Neural cell (in vitro differentiated cells): ENCODE measurements at regions not wholly inside any gene's neighbourhood (a gene's known extent, or its start where the extent isn't known, plus 50 kb on each side); places are given as distances from the start of the nearest gene placed in this dataset.

Source experiments
- H2AFZ ChIP-seq: fragments of 200-600, 300-800 bp; sonication (generic), shearing (Covaris generic); 2 replicates; pipeline ENCODE4 v1.6.0; 2014; ENCODE audit warnings: low read depth, mild to moderate bottlenecking, antibody characterized with exemption, low read length, moderate library complexity
- H3F3A ChIP-seq: fragments of 200-600 bp; shearing (Covaris generic); 2 replicates; pipeline ENCODE4 v1.6.1; 2016; ENCODE audit warnings: mild to moderate bottlenecking, moderate library complexity, mixed read lengths, antibody characterized with exemption, low read length; ENCODE audit not compliant: insufficient read depth, poor library complexity, severe bottlenecking
- H3K27ac ChIP-seq: fragments of 200-600, 300-800 bp; sonication (generic), shearing (Covaris generic); 2 replicates; pipeline ENCODE4 v1.5.1; 2014; ENCODE audit warnings: mild to moderate bottlenecking, low read length, moderate library complexity
- H3K27me3 ChIP-seq: fragments of 300-800, 200-600 bp; sonication (generic), shearing (Covaris generic); 2 replicates; pipeline ENCODE4 v1.6.0; 2014; ENCODE audit warnings: mild to moderate bottlenecking, low read depth, low read length, moderate library complexity; ENCODE audit not compliant: insufficient read depth
- H3K36me3 ChIP-seq: fragments of 300-800, 200-600 bp; sonication (generic), shearing (Covaris generic); 2 replicates; pipeline ENCODE4 v1.5.1; 2014; ENCODE audit warnings: mild to moderate bottlenecking, antibody characterized with exemption, low read length, moderate library complexity; ENCODE audit not compliant: insufficient read depth
- H3K4me2 ChIP-seq: fragments of 300-800, 200-600 bp; sonication (generic), shearing (Covaris generic); 2 replicates; pipeline ENCODE4 v1.6.0; 2014; ENCODE audit warnings: mild to moderate bottlenecking, low read length
- H3K4me3 ChIP-seq: fragments of 300-800, 200-600 bp; sonication (generic), shearing (Covaris generic); 2 replicates; pipeline ENCODE4 v1.5.1; 2014; ENCODE audit warnings: mild to moderate bottlenecking, low read length, moderate library complexity
- H3K79me2 ChIP-seq: fragments of 200-600 bp; shearing (Covaris generic); replicated peaks from 2 replicates; pipeline ENCODE4 v1.6.0; 2014; ENCODE audit warnings: mild to moderate bottlenecking, low read length, moderate library complexity; ENCODE audit not compliant: insufficient read depth
- H3K9ac ChIP-seq: fragments of 300-800, 200-600 bp; sonication (generic), shearing (Covaris generic); 2 replicates; pipeline ENCODE4 v1.6.1; 2016; ENCODE audit warnings: mild to moderate bottlenecking, low read length, mixed read lengths
- H3K9me2 ChIP-seq: fragments of 200-600 bp; shearing (Covaris generic); 2 replicates; pipeline ENCODE4 v1.6.1; 2016; ENCODE audit warnings: mild to moderate bottlenecking, low read length, mixed read lengths; ENCODE audit not compliant: insufficient read depth
- H3K9me3 ChIP-seq: fragments of 200-600, 300-800 bp; sonication (generic), shearing (Covaris generic); 2 replicates; pipeline ENCODE4 v1.6.1; 2016; ENCODE audit warnings: mild to moderate bottlenecking, mixed run types, low read length, moderate library complexity, mixed read lengths
- H4K20me1 ChIP-seq: fragments of 200-600 bp; shearing (Covaris generic); 2 replicates; pipeline ENCODE4 v1.6.1; 2016; ENCODE audit warnings: mild to moderate bottlenecking, mixed run types; ENCODE audit not compliant: insufficient read depth
- EP300 ChIP-seq: fragments of 450-650 bp; conservative IDR thresholded peaks from 2 replicates; pipeline ENCODE4 v1.6.1; 2014; ENCODE audit warnings: antibody characterized with exemption, mild to moderate bottlenecking, moderate library complexity; ENCODE audit not compliant: poor library complexity, severe bottlenecking
- POLR2AphosphoS5 ChIP-seq: IDR thresholded peaks from 2 replicates; pipeline ENCODE4 v1.6.1; 2012
- RAD21 ChIP-seq: fragments of 450-650 bp; conservative IDR thresholded peaks from 2 replicates; pipeline ENCODE4 v1.6.1; 2014; ENCODE audit warnings: antibody characterized with exemption, mild to moderate bottlenecking, moderate library complexity
- TAF1 ChIP-seq: IDR thresholded peaks from 2 replicates; pipeline ENCODE4 v1.6.1; 2012; ENCODE audit warnings: low read depth
- TF ChIP-seq, protein P1 (sequence below): IDR thresholded peaks from 2 replicates; pipeline ENCODE4 v1.6.1; 2012; ENCODE audit warnings: borderline replicate concordance
- TF ChIP-seq, protein P2 (sequence below): fragments of 450-650 bp; IDR thresholded peaks from 2 replicates; pipeline ENCODE4 v1.5.1; 2014; ENCODE audit warnings: antibody characterized with exemption, mild to moderate bottlenecking, moderate library complexity; ENCODE audit not compliant: poor library complexity, severe bottlenecking

DNA sequence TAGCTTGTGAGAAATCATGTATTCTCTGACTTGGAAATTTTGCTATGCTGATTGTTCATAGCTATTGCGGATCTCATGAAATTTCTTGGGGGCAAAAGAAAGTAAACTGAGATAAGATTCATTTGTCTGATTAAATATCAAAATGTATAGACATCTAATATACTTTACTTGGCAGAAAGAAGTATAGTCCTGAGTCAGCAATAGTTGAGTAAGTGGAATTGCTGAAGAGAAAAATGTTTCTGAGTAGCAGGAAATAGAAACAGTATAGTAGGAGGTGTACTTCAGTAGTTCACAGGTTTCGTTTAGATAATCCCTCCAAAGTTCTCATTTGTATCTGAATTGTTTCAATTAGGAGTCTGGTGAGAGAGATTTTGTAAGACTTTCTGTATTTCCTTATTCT lies 705.9 kb downstream of the MCTP2 start:
- Histone ChIP-seq H3K79me2 (no peaks in the 10 kb centered on the region), H3K36me3 (no peaks in the 10 kb centered on the region), H3K9ac (no peak overlapping the region), H3K27ac (no peak overlapping the region), H3K4me2 (no peak overlapping the region), H3F3A (no peaks in the 10 kb centered on the region), H4K20me1 (no peaks in the 10 kb centered on the region), H3K4me3 (no peak overlapping the region), H2AFZ (no peak overlapping the region), H3K27me3 (no peaks in the 10 kb centered on the region), H3K9me3 (peaks cover 8% of the 10 kb centered on the region), H3K9me2 (no peaks in the 10 kb centered on the region)
- TF ChIP-seq, protein P1, sequence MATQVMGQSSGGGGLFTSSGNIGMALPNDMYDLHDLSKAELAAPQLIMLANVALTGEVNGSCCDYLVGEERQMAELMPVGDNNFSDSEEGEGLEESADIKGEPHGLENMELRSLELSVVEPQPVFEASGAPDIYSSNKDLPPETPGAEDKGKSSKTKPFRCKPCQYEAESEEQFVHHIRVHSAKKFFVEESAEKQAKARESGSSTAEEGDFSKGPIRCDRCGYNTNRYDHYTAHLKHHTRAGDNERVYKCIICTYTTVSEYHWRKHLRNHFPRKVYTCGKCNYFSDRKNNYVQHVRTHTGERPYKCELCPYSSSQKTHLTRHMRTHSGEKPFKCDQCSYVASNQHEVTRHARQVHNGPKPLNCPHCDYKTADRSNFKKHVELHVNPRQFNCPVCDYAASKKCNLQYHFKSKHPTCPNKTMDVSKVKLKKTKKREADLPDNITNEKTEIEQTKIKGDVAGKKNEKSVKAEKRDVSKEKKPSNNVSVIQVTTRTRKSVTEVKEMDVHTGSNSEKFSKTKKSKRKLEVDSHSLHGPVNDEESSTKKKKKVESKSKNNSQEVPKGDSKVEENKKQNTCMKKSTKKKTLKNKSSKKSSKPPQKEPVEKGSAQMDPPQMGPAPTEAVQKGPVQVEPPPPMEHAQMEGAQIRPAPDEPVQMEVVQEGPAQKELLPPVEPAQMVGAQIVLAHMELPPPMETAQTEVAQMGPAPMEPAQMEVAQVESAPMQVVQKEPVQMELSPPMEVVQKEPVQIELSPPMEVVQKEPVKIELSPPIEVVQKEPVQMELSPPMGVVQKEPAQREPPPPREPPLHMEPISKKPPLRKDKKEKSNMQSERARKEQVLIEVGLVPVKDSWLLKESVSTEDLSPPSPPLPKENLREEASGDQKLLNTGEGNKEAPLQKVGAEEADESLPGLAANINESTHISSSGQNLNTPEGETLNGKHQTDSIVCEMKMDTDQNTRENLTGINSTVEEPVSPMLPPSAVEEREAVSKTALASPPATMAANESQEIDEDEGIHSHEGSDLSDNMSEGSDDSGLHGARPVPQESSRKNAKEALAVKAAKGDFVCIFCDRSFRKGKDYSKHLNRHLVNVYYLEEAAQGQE, result no peak
- TF ChIP-seq EP300 (no peak), RAD21 (no peak), POLR2AphosphoS5 (no peak), TAF1 (no peak)
- TF ChIP-seq, protein P2, sequence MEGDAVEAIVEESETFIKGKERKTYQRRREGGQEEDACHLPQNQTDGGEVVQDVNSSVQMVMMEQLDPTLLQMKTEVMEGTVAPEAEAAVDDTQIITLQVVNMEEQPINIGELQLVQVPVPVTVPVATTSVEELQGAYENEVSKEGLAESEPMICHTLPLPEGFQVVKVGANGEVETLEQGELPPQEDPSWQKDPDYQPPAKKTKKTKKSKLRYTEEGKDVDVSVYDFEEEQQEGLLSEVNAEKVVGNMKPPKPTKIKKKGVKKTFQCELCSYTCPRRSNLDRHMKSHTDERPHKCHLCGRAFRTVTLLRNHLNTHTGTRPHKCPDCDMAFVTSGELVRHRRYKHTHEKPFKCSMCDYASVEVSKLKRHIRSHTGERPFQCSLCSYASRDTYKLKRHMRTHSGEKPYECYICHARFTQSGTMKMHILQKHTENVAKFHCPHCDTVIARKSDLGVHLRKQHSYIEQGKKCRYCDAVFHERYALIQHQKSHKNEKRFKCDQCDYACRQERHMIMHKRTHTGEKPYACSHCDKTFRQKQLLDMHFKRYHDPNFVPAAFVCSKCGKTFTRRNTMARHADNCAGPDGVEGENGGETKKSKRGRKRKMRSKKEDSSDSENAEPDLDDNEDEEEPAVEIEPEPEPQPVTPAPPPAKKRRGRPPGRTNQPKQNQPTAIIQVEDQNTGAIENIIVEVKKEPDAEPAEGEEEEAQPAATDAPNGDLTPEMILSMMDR, result no peak

DNA sequence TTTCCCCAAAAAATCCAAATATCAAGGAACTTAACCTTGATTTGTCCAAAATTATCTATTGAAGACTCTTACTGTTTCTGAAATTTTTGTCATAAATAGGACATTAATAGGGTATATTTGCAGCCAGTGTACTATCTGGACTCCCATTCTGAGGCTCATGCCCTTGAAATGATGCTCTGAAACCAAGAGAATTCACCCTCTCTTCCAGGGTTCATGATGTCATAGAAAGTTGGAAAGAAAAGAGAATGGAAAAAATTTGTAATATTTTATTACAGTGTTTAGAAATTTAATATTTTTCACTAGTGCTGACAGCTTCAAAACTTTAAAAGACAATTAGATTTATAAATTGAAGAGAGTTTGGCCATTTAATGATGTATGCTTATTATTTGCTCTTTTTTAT lies 712.5 kb downstream of the MCTP2 start:
- H3F3A ChIP-seq, result no peaks in the 10 kb centered on the region
- no peak overlapping the region for H3K4me3 ChIP-seq
- no peaks in the 10 kb centered on the region for H3K9me2 ChIP-seq
- no peak overlapping the region for H3K27ac ChIP-seq
- H2AFZ ChIP-seq, result no peak overlapping the region
- no peak overlapping the region for H3K4me2 ChIP-seq
- no peaks in the 10 kb centered on the region for H3K27me3 ChIP-seq
- H3K9me3 ChIP-seq, result no peaks in the 10 kb centered on the region
- no peaks in the 10 kb centered on the region for H4K20me1 ChIP-seq
- H3K9ac ChIP-seq, result no peak overlapping the region
- TF ChIP-seq, protein P1, result no peak
- TF ChIP-seq EP300 (no peak), TAF1 (no peak)
- TF ChIP-seq, protein P2, result no peak
- no peaks in the 10 kb centered on the region for H3K36me3 ChIP-seq
- H3K79me2 ChIP-seq, result no peaks in the 10 kb centered on the region
